ENCODE measurements at regions not wholly inside any gene's neighbourhood (a gene's known extent, or its start where the extent isn't known, plus 50 kb on each side); places are given as distances from the start of the nearest gene placed in this dataset.

GRCh38 chr17:62876063-62876462 lies 67.9 kb upstream of the MARCHF10 start (continued):
- no peak for TF ChIP-seq E2F4 (CRISPR knock-in tag; IDR thresholded peaks at IDR 0.05; ENCODE audit: borderline replicate concordance, low read depth)

GRCh38 chr17:62875296-62875695 lies 67.2 kb upstream of the MARCHF10 start:
- Mint-ChIP-seq H3K27ac (no peak overlapping the region), H3K27me3 (ENCODE audit: low read depth) (no peaks in the 10 kb centered on the region), H3K9me3 (no peaks in the 10 kb centered on the region), H3K36me3 (no peaks in the 10 kb centered on the region), H3K4me3 (no peak overlapping the region), H3K4me1 (peaks cover 7% of the 10 kb centered on the region)
- no peak for DNase-seq (ENCODE audit: low spot score)
- TF ChIP-seq NR1H2 (CRISPR knock-in tag; IDR thresholded peaks at IDR 0.05) = no peak
- no peak for TF ChIP-seq NR2C2 (CRISPR knock-in tag; IDR thresholded peaks at IDR 0.05)
- no peak for TF ChIP-seq NFYB (CRISPR knock-in tag; conservative IDR thresholded peaks at IDR 0.05; ENCODE audit: low read depth)
- TF ChIP-seq OVOL2 (CRISPR knock-in tag; IDR thresholded peaks at IDR 0.05; ENCODE audit: borderline replicate concordance) = no peak
- TF ChIP-seq CREM (CRISPR knock-in tag; IDR thresholded peaks at IDR 0.05) = no peak
- no peak for TF ChIP-seq ESRRA (CRISPR knock-in tag; IDR thresholded peaks at IDR 0.05; ENCODE audit: borderline replicate concordance)
- TF ChIP-seq TEAD4 (CRISPR knock-in tag; IDR thresholded peaks at IDR 0.05) = no peak
- no peak for TF ChIP-seq RORB (CRISPR knock-in tag; IDR thresholded peaks at IDR 0.05)
- TF ChIP-seq GRHL2 (CRISPR knock-in tag; IDR thresholded peaks at IDR 0.05; ENCODE audit: insufficient replicate concordance, severe bottlenecking) = no peak
- TF ChIP-seq ELF4 (CRISPR knock-in tag; IDR thresholded peaks at IDR 0.05; ENCODE audit: low read depth) = no peak
- TF ChIP-seq SOX15 (CRISPR knock-in tag; IDR thresholded peaks at IDR 0.05) = no peak
- no peak for TF ChIP-seq USF1 (CRISPR knock-in tag; IDR thresholded peaks at IDR 0.05)
- no peak for TF ChIP-seq FOXP1 (CRISPR knock-in tag; IDR thresholded peaks at IDR 0.05; ENCODE audit: borderline replicate concordance)
- no peak for TF ChIP-seq E2F5 (CRISPR knock-in tag; IDR thresholded peaks at IDR 0.05)
- TF ChIP-seq ZNF263 (CRISPR knock-in tag; IDR thresholded peaks at IDR 0.05; ENCODE audit: low read depth) = no peak
- no peak for TF ChIP-seq ZNF396 (CRISPR knock-in tag; IDR thresholded peaks at IDR 0.05; ENCODE audit: borderline replicate concordance)
- TF ChIP-seq NFE2L1 (CRISPR knock-in tag; IDR thresholded peaks at IDR 0.05) = no peak
- TF ChIP-seq ZNF416 (CRISPR knock-in tag; IDR thresholded peaks at IDR 0.05) = no peak
- TF ChIP-seq ZNF423 (CRISPR knock-in tag; IDR thresholded peaks at IDR 0.05) = no peak
- no peak for ATAC-seq
- ChIA-PET POLR2A (no interaction called here), CTCF (interaction anchor here (0.6 kb wide), 1 partner anchor 550 kb away, joined by 3 read pairs; no protein-coding TSS in a partner anchor)

GRCh38 chr17:62871291-62871690 lies 63.2 kb upstream of the MARCHF10 start:
- Mint-ChIP-seq H3K4me3 (no peak overlapping the region), H3K4me1 (peaks cover 15% of the 10 kb centered on the region), H3K27ac (no peak overlapping the region), H3K9me3 (no peaks in the 10 kb centered on the region), H3K36me3 (no peaks in the 10 kb centered on the region), H3K27me3 (ENCODE audit: low read depth) (no peaks in the 10 kb centered on the region)
- CTCF ChIA-PET = interaction anchor here (0.6 kb wide), 2 partner anchors 19 to 22 kb away, joined by 3 read pairs; no protein-coding TSS in a partner anchor
- no peak for DNase-seq (ENCODE audit: low spot score)
- no peak for ATAC-seq
- POLR2A ChIA-PET = no interaction called here
- TF ChIP-seq GABPB1 (CRISPR knock-in tag; IDR thresholded peaks at IDR 0.05) = no peak

GRCh38 chr17:62870552-62870971 lies 62.4 kb upstream of the MARCHF10 start:
- POLR2A ChIA-PET = interaction anchor here (0.5 kb wide), 1 partner anchor 27 kb away, joined by 5 read pairs; no protein-coding TSS in a partner anchor
- Mint-ChIP-seq H3K27me3 (ENCODE audit: low read depth) (no peaks in the 10 kb centered on the region), H3K4me1 (peaks cover 15% of the 10 kb centered on the region), H3K36me3 (no peaks in the 10 kb centered on the region), H3K9me3 (no peaks in the 10 kb centered on the region), H3K27ac (peak overlapping the region; percentile 63), H3K4me3 (peak overlapping the region; percentile 16; the same call in 1 of the 2 replicates)
- peak; percentile 35 for ATAC-seq
- TF ChIP-seq ZNF512 (CRISPR knock-in tag; IDR thresholded peaks at IDR 0.05; ENCODE audit: borderline replicate concordance) (no peak), ZNF263 (CRISPR knock-in tag; IDR thresholded peaks at IDR 0.05; ENCODE audit: low read depth) (no peak)
- CTCF ChIA-PET = interaction anchor here (0.7 kb wide), 1 partner anchor 177 kb away, joined by 3 read pairs; no protein-coding TSS in a partner anchor
- DNase-seq (ENCODE audit: low spot score) = no peak
